HG02798 (cell line): ENCODE measurements at regions not wholly inside any gene's neighbourhood (a gene's known extent, or its start where the extent isn't known, plus 50 kb on each side); places are given as distances from the start of the nearest gene placed in this dataset.

ENCODE experiments used
- ATAC-seq: cut with Tn5 transposase; IDR thresholded peaks from one replicate; pipeline ENCODE4 v1.9.1; 2021; ENCODE audit warnings: mild to moderate bottlenecking; ENCODE audit not compliant: unreplicated experiment, poor library complexity

- ATAC-seq = no peak
Measured at GRCh38 chr1:4586611-4587160, 67.7 kb upstream of the AJAP1 start.

GRCh38 chr1:4587721-4588120 is 66.7 kb upstream of the AJAP1 start:
- ATAC-seq = no peak

- no peak for ATAC-seq
Measured at GRCh38 chr1:4590756-4591155, 63.7 kb upstream of the AJAP1 start.

- ATAC-seq = no peak
Measured at GRCh38 chr1:4591926-4592325, 62.5 kb upstream of the AJAP1 start.

GRCh38 chr1:4593106-4593505 is 61.3 kb upstream of the AJAP1 start:
- no peak for ATAC-seq

DNA sequence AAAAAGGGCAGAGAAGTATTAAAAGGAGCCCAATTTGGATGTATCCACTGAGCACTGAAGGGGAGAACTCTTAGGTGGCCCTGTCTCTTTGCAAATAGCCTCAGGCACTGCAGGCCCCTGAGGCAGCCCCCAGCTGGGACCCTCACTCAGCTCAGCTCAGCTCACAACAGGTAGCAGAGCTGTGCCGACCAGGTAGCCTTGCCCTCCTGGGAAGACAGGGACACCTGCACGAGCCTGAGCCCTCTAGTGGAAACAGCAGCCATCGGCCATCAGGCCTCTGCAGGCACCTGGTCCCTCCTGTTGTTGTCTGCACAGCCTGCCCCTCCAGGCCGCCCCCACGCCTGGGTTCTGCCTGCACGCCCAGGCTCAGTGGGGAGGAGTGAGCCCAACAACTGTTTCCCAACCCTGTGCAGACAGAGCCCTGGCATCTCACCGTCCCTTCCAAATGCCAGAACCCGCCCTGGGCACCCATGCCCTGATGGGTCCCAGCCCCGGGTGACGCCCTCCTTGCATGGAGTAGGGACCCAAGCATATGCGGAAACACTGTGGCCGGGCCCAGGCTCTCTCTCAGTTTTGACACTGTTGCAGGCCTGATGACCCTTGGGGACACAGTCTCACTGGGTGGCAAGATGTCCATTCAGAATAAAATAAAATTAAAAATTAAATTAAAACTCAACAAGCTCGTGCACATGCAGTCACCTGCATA is 60.0 kb upstream of the AJAP1 start:
- no peak for ATAC-seq

GRCh38 chr1:4595341-4596225 is 58.8 kb upstream of the AJAP1 start:
- ATAC-seq = no peak

GRCh38 chr1:4596486-4596885 is 57.9 kb upstream of the AJAP1 start:
- no peak for ATAC-seq

DNA sequence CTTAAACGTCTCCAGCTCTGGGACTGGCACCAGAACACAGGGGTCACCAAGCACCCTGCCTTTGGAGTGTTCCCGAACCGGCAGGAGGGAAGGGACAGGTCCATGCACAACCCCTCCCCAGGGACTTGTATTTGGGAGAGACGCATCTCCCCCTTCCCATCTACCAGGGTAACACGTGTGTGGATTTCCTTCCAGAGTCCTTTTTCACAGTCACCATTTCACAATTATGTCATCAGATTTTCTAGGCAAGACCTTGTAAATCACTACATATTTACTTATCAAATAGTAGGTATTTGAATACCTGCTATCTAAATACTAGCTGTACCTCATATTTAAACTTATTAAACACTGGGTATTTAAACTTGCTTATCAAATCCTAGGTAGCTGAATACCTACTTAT is 57.4 kb upstream of the AJAP1 start:
- ATAC-seq = no peak

DNA sequence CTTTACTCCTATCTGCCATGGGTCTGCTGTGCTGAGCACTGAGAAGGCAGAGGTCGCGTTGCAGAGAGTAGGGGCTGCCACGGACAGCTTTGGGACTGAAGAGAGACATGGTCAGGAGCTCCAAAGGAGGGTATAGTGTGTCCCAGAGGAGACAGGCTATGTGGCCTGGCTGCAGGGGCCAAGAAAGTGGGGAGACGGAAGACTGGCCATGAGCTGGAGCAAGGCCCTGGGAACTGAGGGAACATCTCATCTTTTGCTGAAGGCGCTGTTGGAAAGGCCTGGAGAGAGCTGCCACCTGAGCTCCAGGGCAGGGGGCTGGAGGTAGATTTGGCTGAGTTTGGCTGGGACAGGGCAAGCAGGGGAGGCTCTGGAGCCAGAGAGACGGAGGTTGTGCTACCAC is 55.8 kb upstream of the AJAP1 start:
- ATAC-seq = no peak

- no peak for ATAC-seq
Measured at GRCh38 chr1:4599521-4599920, 54.9 kb upstream of the AJAP1 start.

- ATAC-seq = no peak
Measured at GRCh38 chr1:4599951-4600481, 54.4 kb upstream of the AJAP1 start.

- no peak for ATAC-seq
Measured at GRCh38 chr1:4600615-4601460, 53.6 kb upstream of the AJAP1 start.

- ATAC-seq = no peak
Measured at GRCh38 chr1:4601941-4602340, 52.5 kb upstream of the AJAP1 start.

- no peak for ATAC-seq
Measured at GRCh38 chr1:4602462-4603294, 51.7 kb upstream of the AJAP1 start.

GRCh38 chr1:4603295-4604110 is 50.9 kb upstream of the AJAP1 start:
- ATAC-seq = no peak
